ENCODE measurements at regions not wholly inside any gene's neighbourhood (a gene's known extent, or its start where the extent isn't known, plus 50 kb on each side); places are given as distances from the start of the nearest gene placed in this dataset.

DNA sequence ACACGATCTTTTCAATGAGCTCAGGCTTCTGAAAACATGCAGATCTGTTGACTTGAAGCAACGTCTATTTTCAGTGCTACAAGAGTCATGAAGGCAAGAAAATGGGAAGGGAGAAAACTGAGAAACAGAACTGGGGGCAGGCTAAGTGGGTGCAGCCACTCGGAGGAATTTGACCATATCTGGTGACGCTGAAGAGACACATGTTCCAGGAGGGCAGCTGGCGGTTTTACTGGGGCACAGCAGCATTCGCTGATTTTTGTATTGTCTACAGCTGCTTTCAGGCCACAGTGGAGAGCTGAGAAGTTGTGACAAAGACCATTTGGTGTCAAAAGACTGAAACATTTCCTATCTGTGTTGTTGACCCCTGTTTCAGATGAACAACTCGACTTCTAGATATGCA is 103.0 kb upstream of the ELAC2 start:
- no peaks in the 10 kb centered on the region for H3K4me1 Mint-ChIP-seq
- H3K36me3 Mint-ChIP-seq (ENCODE audit: low read depth), result no peaks in the 10 kb centered on the region
- no peak overlapping the region for H3K27ac ChIP-seq (ENCODE audit: low read depth, low read length)
- WGBS, 2 experiments (ENCODE audit: insufficient coverage in 1 of 2, insufficient read length in 1 of 2), result 95% methylated on average over 6 to 7 of the region's 7 CpGs
- DNase-seq, result no peak
- H3K9ac ChIP-seq (ENCODE audit: extremely low read depth, low read length, poor library complexity, severe bottlenecking), result no peak overlapping the region
- no peak overlapping the region for H3K4me3 ChIP-seq (ENCODE audit: low read length)
- H3K9me3 Mint-ChIP-seq, result no peaks in the 10 kb centered on the region
- no peaks in the 10 kb centered on the region for H3K36me3 ChIP-seq (ENCODE audit: control insufficient read depth, insufficient read depth, low read length)
- no peaks in the 10 kb centered on the region for H3K27me3 ChIP-seq (ENCODE audit: control insufficient read depth, insufficient read depth, low read length, poor library complexity, severe bottlenecking)
- no peaks in the 10 kb centered on the region for H3K4me1 ChIP-seq (ENCODE audit: control insufficient read depth, insufficient read depth, low read length)
- no peak overlapping the region for H3K4me3 Mint-ChIP-seq
- H3K27ac Mint-ChIP-seq, result no peak overlapping the region
- TF ChIP-seq CTCF (conservative IDR thresholded peaks at IDR 0.05), result no peak
- peaks cover 2% of the 10 kb centered on the region for H3K27me3 Mint-ChIP-seq (ENCODE audit: insufficient read depth)
- no peaks in the 10 kb centered on the region for H3K9me3 ChIP-seq (ENCODE audit: control insufficient read depth, low read length)

GRCh38 chr17:13118311-13118710 is 100.5 kb upstream of the ELAC2 start:
- H3K4me3 Mint-ChIP-seq, result no peak overlapping the region
- peaks cover 8% of the 10 kb centered on the region for H3K4me1 Mint-ChIP-seq
- DNase-seq, result no peak
- no peaks in the 10 kb centered on the region for H3K36me3 ChIP-seq (ENCODE audit: control insufficient read depth, insufficient read depth, low read length)
- H3K27ac Mint-ChIP-seq, result no peak overlapping the region
- H3K27me3 Mint-ChIP-seq (ENCODE audit: insufficient read depth), result peaks cover 5% of the 10 kb centered on the region
- H3K36me3 Mint-ChIP-seq (ENCODE audit: low read depth), result no peaks in the 10 kb centered on the region
- no peak overlapping the region for H3K4me3 ChIP-seq (ENCODE audit: low read length)
- H3K9me3 Mint-ChIP-seq, result no peaks in the 10 kb centered on the region
- TF ChIP-seq CTCF (conservative IDR thresholded peaks at IDR 0.05), result no peak
- H3K9ac ChIP-seq (ENCODE audit: extremely low read depth, low read length, poor library complexity, severe bottlenecking), result no peak overlapping the region
- no peak overlapping the region for H3K27ac ChIP-seq (ENCODE audit: low read depth, low read length)
- no peaks in the 10 kb centered on the region for H3K9me3 ChIP-seq (ENCODE audit: control insufficient read depth, low read length)
- no peaks in the 10 kb centered on the region for H3K4me1 ChIP-seq (ENCODE audit: control insufficient read depth, insufficient read depth, low read length)
- no peaks in the 10 kb centered on the region for H3K27me3 ChIP-seq (ENCODE audit: control insufficient read depth, insufficient read depth, low read length, poor library complexity, severe bottlenecking)

DNA sequence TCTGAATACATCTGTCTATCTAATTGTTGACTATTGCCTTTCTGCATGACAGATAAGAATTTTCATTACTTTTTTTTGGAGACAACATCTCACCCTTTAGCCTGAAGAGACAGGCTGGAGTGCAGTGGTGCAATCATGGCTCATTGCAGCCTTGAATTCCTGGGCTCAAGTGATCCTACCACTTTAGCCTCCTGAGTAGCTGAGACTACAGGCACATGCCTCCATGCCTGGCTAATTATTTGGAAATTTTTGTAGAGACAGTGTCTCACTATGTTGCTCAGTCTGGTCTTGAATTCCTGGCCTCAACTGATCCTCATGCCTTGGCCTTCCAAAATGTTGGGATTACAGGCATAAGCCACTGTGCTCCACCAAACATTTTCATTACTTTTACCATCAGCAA is 99.8 kb upstream of the ELAC2 start:
- peaks cover 5% of the 10 kb centered on the region for H3K27me3 Mint-ChIP-seq (ENCODE audit: insufficient read depth)
- H3K36me3 Mint-ChIP-seq (ENCODE audit: low read depth), result no peaks in the 10 kb centered on the region
- Histone ChIP-seq H3K36me3 (ENCODE audit: control insufficient read depth, insufficient read depth, low read length) (no peaks in the 10 kb centered on the region), H3K4me3 (ENCODE audit: low read length) (no peak overlapping the region), H3K9me3 (ENCODE audit: control insufficient read depth, low read length) (no peaks in the 10 kb centered on the region), H3K4me1 (ENCODE audit: control insufficient read depth, insufficient read depth, low read length) (no peaks in the 10 kb centered on the region), H3K9ac (ENCODE audit: extremely low read depth, low read length, poor library complexity, severe bottlenecking) (no peak overlapping the region), H3K27ac (ENCODE audit: low read depth, low read length) (no peak overlapping the region), H3K27me3 (ENCODE audit: control insufficient read depth, insufficient read depth, low read length, poor library complexity, severe bottlenecking) (no peaks in the 10 kb centered on the region)
- TF ChIP-seq CTCF (conservative IDR thresholded peaks at IDR 0.05), result no peak
- no peak overlapping the region for H3K27ac Mint-ChIP-seq
- H3K4me3 Mint-ChIP-seq, result no peak overlapping the region
- DNase-seq, result no peak
- peaks cover 8% of the 10 kb centered on the region for H3K4me1 Mint-ChIP-seq
- no peaks in the 10 kb centered on the region for H3K9me3 Mint-ChIP-seq
